ENCODE measurements at regions not wholly inside any gene's neighbourhood (a gene's known extent, or its start where the extent isn't known, plus 50 kb on each side); places are given as distances from the start of the nearest gene placed in this dataset.

DNA sequence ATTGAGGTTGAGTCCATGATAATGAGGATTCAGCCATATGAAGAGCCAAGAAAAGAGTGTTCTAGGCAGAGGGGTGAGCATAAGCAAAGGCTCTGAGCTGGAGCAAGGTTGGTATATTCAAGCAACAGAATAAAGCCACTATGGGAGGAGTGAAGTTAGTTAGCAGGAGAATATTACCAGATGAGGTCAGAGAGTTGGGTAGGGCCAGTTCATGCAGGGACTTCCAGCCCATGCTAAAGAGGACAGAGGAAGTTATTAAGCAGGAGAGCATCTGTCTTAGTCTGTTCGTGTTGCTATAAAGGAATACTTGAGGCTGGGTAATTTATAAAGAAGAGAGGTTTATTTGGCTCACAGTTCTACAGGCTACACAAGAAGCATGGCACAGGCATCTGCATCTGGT lies 57.1 kb upstream of the ATG10 start:
- no peak for DNase-seq (ENCODE audit: low read depth)

- DNase-seq (ENCODE audit: low read depth), result no peak
Observed at GRCh38 chr5:81912933-81913332, 58.9 kb upstream of the ATG10 start.

DNA sequence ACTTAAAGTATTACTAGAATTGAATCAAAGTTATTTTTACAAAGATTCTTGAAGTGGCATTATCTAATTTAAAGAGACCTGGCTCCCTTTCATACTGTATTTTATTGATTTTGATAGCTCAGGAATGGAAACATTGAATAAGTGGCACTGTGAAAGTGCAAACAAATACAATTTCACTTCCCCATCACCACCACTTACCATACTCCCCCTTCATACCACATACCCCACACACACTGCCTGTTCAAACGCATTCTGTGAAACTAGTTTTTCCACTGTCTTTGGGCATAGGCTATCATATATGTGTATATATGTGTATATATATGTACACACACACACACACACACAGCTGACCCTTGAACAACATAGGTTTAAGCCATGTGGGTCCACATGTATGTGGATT lies 62.1 kb upstream of the ATG10 start:
- DNase-seq (ENCODE audit: low read depth), result no peak

GRCh38 chr5:81908771-81909170 lies 63.1 kb upstream of the ATG10 start:
- DNase-seq (ENCODE audit: low read depth), result no peak

- no peak for DNase-seq (ENCODE audit: low read depth)
Observed at GRCh38 chr5:81908044-81908443, 63.8 kb upstream of the ATG10 start.

DNA sequence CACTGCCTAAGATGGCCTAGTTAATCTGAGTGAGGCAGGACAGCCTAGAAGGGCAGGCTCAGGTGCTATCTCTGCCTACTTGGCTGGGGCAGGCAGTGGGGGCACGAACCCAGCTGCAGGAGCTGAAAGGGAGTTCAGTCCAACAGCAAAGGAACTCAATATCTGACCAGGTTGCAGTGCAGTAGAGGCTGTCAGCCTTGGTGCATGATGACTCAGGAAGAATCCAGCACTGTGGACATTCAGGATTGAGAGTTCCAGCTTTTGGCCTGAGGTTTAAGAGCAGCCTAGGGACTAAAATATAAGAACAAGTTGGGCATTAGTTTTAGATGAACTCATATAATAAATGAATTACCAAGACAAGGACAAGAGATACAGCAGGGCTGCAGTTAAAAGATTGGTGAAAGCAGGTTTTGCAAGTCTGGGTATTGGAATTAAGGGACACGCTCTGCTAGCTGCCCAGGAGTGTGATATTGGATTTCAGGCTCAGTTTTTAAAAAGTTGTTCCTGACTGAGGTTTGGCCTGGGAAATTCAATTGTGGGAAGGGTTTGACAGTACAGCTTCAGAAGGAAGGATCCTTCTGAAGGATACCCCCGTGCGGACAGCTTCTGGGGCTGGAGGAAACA lies 64.7 kb upstream of the ATG10 start:
- DNase-seq (ENCODE audit: low read depth), result no peak

DNA sequence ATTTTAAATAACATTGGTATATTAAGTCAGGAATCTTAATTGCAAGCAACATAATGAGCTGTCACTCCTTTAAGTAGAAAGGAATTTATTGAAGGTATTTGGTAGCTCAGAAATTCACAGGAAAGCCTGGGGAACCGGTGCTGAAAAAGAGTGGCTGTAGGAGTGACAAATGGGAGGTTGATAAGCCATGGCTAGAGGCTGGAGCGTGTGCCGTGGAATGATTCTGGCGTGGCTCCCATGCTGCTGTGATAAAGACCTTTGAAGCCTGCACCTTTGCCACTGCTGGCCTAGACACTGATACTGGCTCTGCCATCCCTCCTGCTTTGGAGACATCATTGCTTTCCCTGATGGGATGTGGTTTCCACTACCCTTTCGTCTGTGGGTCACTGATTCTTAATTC lies 65.7 kb upstream of the ATG10 start:
- DNase-seq (ENCODE audit: low read depth), result no peak

DNA sequence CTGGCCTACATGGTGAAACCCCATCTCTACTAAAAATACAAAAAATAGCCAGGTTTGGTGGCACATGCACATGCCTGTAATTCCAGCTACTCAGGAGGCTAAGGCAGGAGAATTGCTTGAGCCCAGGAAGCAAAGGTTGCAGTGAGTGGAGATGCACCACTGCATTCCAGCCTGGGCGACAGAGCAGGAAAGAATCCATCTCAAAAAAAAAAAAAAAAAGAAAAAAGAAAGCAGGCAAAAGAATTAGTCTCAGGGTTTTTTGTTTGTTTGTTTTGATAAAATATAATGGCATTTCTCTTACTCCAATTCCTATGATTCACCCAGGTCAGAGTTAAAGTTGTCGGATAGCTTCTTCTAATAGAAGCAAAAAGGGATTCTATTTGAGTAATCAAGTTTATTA lies 67.0 kb upstream of the ATG10 start:
- DNase-seq (ENCODE audit: low read depth), result no peak

DNA sequence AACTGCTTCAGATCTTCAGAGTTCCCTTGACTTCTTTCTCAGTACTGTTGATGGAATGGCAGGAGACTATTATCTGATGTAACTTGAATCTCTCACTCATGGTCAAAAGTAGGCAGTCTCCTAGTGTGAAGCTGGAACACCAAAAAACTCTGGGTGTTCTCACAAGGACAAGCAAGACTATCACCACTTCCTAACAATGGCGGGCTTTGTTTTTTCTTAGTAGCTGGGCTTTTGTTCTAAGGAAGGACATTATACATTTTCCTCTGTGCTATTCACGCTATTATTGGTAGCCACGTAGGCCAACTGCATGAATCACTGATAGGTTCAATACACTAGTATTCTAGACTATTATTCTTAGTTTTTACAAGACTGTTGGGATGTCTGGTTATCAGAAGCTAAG lies 67.7 kb upstream of the ATG10 start:
- no peak for DNase-seq (ENCODE audit: low read depth)

DNA sequence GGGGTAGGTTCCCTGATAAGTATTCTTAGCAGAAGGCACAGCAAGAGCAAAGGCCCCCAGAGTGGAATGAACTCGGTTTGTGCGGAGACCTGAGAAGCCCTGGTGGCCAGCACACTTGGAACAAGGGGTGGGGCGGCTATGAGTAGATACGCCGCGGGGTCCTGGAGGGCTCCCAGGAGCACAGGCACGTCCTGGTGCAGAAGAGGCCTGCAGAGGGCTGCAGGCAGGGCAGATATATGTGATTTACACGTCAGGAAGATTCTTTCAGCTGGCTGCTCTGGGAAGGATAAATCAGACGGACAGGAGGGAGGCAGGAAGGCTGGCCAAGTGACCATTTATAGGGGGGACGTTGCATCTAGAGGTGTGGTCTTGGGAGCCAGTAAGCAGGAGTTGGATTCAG lies 70.2 kb upstream of the ATG10 start:
- DNase-seq (ENCODE audit: low read depth), result no peak

- DNase-seq (ENCODE audit: low read depth), result no peak
Observed at GRCh38 chr5:81899123-81899522, 72.7 kb upstream of the ATG10 start.

DNA sequence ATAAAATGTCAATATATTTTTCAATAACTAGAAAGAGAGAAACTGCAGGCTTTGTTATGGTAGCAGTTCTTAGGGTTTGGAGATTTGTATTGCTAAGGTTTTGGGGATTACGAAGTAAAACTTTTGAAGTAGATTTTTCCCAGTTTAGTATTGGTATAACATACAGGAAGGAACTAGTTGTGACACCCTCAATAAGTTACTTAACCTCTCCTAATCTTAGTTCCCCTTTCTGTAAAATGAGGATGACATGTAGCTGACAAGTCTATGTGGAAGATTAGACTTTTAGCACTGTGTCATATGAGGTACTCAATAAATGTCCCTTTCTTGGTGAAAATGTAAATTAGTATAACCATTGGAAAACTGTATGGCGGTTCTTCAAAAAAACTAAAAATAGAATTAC lies 73.4 kb upstream of the ATG10 start:
- no peak for DNase-seq (ENCODE audit: low read depth)

GRCh38 chr5:81896764-81897163 lies 75.1 kb upstream of the ATG10 start:
- no peak for DNase-seq (ENCODE audit: low read depth)

- DNase-seq (ENCODE audit: low read depth), result no peak
Observed at GRCh38 chr5:81895307-81895706, 76.5 kb upstream of the ATG10 start.

DNA sequence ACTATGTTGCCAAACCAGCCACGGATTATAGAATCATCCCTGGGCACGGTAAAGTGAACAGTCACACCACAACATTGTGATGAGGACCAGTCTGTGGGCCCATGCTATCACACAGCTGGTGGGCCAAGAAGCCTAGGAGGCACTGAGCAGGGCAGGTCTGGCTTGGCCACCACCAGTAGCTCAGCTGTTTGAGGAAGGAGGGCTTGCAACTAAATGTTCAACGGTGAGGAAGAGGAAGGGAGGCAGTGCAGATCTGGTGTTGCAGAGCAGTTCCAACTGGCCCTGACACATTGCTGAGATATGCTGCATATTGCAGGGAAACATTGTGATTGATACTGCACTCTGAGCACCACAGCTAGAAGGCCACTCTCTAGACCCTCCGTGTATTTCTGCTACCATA lies 77.9 kb upstream of the ATG10 start:
- no peak for DNase-seq (ENCODE audit: low read depth)

GRCh38 chr5:81884871-81885270 lies 87.0 kb upstream of the ATG10 start:
- DNase-seq (ENCODE audit: low read depth), result no peak

DNA sequence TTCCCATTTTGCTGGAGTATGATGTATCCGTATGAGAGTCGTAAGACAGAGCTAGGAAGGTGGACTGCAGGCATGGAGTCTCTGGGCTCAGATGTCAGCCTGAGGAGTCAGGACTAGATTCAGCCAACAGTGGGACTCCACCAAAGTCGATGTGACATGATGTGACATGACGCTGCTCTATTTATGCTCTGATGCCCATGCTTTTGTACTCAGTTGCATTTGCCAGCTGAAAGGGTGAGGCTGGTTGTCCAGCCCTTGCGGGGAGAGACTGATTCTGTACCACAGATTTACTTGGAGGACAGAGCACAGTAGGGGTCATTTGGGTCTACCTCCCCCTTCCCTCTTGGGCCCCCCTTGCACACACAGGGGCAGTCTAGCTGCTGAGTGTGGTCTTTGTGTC lies 88.5 kb upstream of the ATG10 start:
- no peak for DNase-seq (ENCODE audit: low read depth)

DNA sequence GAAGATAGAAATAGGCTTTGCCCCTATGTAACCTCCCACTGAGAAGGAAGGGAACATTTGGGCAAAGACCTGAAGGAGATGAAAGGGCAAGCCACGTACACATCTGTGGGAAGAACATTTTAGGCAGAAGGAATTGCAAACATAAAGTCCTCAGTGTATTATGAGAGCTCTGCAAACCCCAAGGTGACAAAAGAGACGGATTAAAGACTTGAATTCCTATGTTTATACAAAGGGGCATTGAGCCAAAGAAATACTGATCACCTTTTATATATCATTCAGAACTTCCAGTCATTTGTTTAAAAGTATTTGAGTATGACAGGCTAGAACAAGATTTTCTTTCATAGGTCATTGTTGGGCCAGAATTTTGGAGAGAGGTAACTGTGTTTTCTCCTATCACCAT lies 90.2 kb upstream of the ATG10 start:
- no peak for DNase-seq (ENCODE audit: low read depth)

DNA sequence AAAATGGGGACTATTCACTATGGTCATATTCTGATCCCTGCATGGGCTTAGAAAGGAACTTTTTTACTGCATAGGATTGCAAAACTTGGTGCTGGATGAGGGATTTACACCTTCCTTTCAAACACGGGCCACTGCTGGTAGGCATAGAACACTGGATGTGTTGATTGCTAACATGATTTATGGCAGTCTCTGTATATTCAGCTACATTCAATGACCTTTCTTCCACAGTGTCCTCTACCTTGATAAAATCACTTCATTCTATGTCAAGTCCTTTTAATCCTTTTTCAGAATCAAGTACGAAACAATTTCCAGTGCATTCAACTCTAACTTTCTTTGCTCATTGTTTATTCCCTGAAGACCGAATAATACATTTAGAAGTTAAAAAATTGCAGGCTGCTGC lies 91.9 kb upstream of the ATG10 start:
- DNase-seq (ENCODE audit: low read depth), result no peak

- DNase-seq (ENCODE audit: low read depth), result no peak
Observed at GRCh38 chr5:81878333-81878732, 93.5 kb upstream of the ATG10 start.

DNA sequence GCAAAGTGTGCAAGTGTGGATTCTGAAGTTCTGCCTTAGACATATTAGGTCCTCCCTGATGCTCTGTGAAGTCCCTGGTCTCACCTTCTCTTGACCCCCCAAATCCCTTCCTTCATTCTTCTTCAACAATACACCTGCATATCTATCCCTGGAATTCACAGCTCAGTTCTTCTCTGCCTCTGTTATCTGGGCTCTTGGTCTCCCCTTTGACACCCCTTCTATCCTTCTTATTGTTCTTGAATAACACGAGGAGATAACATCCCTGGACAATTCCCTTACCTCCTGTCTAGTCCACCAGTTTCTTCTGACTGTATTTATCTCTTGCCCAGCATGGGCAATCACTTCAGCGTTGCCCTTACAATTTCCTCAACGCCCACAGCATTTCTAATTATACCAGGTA lies 104.8 kb upstream of the ATG10 start:
- no peak for DNase-seq (ENCODE audit: low read depth)

DNA sequence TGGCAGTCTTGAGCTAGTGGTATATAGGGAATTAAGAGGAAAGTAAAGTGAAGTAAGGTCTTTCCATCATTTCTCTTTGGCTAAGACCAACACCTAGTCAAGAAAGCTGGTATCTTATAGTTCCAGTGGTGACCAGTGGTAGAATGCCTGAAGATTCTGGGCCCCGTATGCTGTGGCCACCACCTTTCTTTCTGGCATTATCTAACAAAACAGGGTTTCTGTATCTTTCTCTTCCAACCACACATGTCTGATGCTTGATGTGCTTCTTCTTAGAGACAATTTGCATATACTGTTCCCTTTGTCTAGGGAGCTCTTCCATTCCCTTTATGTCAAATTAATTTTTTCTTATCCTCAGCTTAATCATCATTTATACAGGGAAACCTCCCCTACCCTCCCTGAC lies 109.9 kb upstream of the SSBP2 start:
- no peak for DNase-seq (ENCODE audit: low read depth)

- DNase-seq (ENCODE audit: low read depth), result no peak
Observed at GRCh38 chr5:81859624-81860023, 108.7 kb upstream of the SSBP2 start.

GRCh38 chr5:81856948-81857928 lies 106.3 kb upstream of the SSBP2 start:
- no peak for DNase-seq (ENCODE audit: low read depth)

Data from activated gamma-delta T cell treated with anti-CD3 and anti-CD28 coated beads, Interleukin-2, amount 50 U/mL, for 16 hours (primary cell).